HepG2 (cell line): ENCODE measurements at regions not wholly inside any gene's neighbourhood (a gene's known extent, or its start where the extent isn't known, plus 50 kb on each side); places are given as distances from the start of the nearest gene placed in this dataset.

Experiments used
- ATAC-seq: fragments of 200-7000 bp; cut with Tn5 transposase; 3 replicates; pipeline ENCODE4 v1.9.1; 2020; ENCODE audit warnings: mild to moderate bottlenecking, moderate library complexity
- BruUV-seq: library from RNA; stranded (reverse); fragments of 400-500 nt; replicated peaks from 2 replicates; lab custom pipeline; 2021; lab: Mats Ljungman, UMichigan
- CTCF ChIA-PET: fragments of 300-600 bp; formaldehyde crosslinking; extraction: SDS; loops from one replicate; lab custom pipeline; 2021; ENCODE audit warnings: low total read pairs, inconsistent platforms, low intra/inter-chr PET ratio; lab: Yijun Ruan, JAX
- POLR2A ChIA-PET: fragments of 350-600 bp; sonication (Branson Sonifier 250); formaldehyde crosslinking; loops from one replicate; lab custom pipeline; 2020; ENCODE audit warnings: antibody characterized with exemption, inconsistent platforms; lab: Yijun Ruan, JAX
- DNase-seq: peaks from one replicate; pipeline ENCODE4 v3.0.0-alpha.2; 2015; ENCODE audit warnings: low spot score
- FAIRE-seq: peaks from 3 replicates; lab custom pipeline; 2011; peaks lifted over from hg19 to GRCh38; lab: Jason Lieb, UNC
- H2AFZ ChIP-seq: one replicate; pipeline ENCODE4 v1.6.1; 2011; ENCODE audit warnings: low read length, inconsistent platforms
- H3K27ac ChIP-seq: fragments of 300-600 bp; 3 replicates; pipeline ENCODE4 v1.8.0; 2011; ENCODE audit warnings: mixed run types, mild to moderate bottlenecking, mixed read lengths, low read length, inconsistent platforms; ENCODE audit not compliant: insufficient read depth; ENCODE audit errors: extremely low read length
- H3K27me3 ChIP-seq, 2 experiments: fragments of 200-600 bp in 1 of 2; 2 replicates in 1 of 2; 3 replicates in 1 of 2; pipeline versions ENCODE4 v1.6.0 to v1.8.0; 2011; ENCODE audit warnings: low read length in 2 of 2, mild to moderate bottlenecking in 2 of 2, moderate library complexity in 2 of 2, inconsistent platforms in 1 of 2; ENCODE audit not compliant: insufficient read depth in 2 of 2, control insufficient read depth in 1 of 2
- H3K36me3 ChIP-seq, 2 experiments: fragments of 200-600 bp in 1 of 2; replicated peaks in 1 of 2; 2 replicates in 1 of 2; 3 replicates in 1 of 2; pipeline versions ENCODE4 v1.5.1 to v1.8.0; 2011; ENCODE audit warnings: low read length in 2 of 2, inconsistent platforms in 1 of 2; ENCODE audit not compliant: insufficient read depth in 2 of 2, control insufficient read depth in 1 of 2
- H3K4me1 ChIP-seq: 2 replicates; pipeline ENCODE4 v1.5.1; 2012; ENCODE audit warnings: low read length, inconsistent platforms; ENCODE audit not compliant: insufficient read depth
- H3K4me2 ChIP-seq: 2 replicates; pipeline ENCODE4 v1.6.0; 2011; ENCODE audit warnings: low read depth, low read length, inconsistent platforms
- H3K4me3 ChIP-seq, 3 experiments: fragments of 200-600 bp in 1 of 3; sonication (generic), shearing (Covaris generic) in 1 of 3; replicated peaks in 1 of 3; 2 replicates each; pipeline ENCODE4 v1.5.1; 2011 to 2016; ENCODE audit warnings: low read length in 3 of 3, inconsistent platforms in 2 of 3, low read depth in 2 of 3, mild to moderate bottlenecking in 2 of 3, control low read depth in 1 of 3, mixed read lengths in 1 of 3; ENCODE audit not compliant: insufficient read depth in 1 of 3
- H3K79me2 ChIP-seq: one replicate; pipeline ENCODE4 v1.6.1; 2011; ENCODE audit warnings: low read length, inconsistent platforms; ENCODE audit not compliant: insufficient read depth
- H3K9ac ChIP-seq: 2 replicates; pipeline ENCODE4 v1.6.0; 2011; ENCODE audit warnings: mild to moderate bottlenecking, low read depth, low read length, inconsistent platforms; ENCODE audit not compliant: insufficient read depth
- H3K9me3 ChIP-seq: 2 replicates; pipeline ENCODE4 v1.5.1; 2012; ENCODE audit warnings: mild to moderate bottlenecking, low read length
- H4K20me1 ChIP-seq: 2 replicates; pipeline ENCODE4 v1.6.0; 2011; ENCODE audit warnings: inconsistent platforms, mild to moderate bottlenecking, low read length, moderate library complexity; ENCODE audit not compliant: insufficient read depth
- ATF7 ChIP-seq, 2 experiments: fragments of 450-650 bp in 1 of 2; sonication (generic) in 1 of 2; formaldehyde crosslinking in 1 of 2; IDR thresholded peaks; 2 replicates each; pipeline versions ENCODE4 v1.4.0 to v1.6.1; 2016 to 2020; ENCODE audit warnings: antibody characterized with exemption in 1 of 2, mild to moderate bottlenecking in 1 of 2, missing genetic modification reagents in 1 of 2
- BRF2 ChIP-seq: sonication (generic); formaldehyde crosslinking; IDR thresholded peaks from 2 replicates; pipeline ENCODE4 v1.8.1; 2022; ENCODE audit warnings: mild to moderate bottlenecking, missing genetic modification reagents
- ELK4 ChIP-seq: sonication (generic); formaldehyde crosslinking; IDR thresholded peaks from 2 replicates; pipeline ENCODE4 v1.9.0; 2021; ENCODE audit warnings: missing genetic modification reagents, borderline replicate concordance
- FLYWCH1 ChIP-seq: sonication (generic); formaldehyde crosslinking; IDR thresholded peaks from 2 replicates; pipeline ENCODE4 v1.8.1; 2023; ENCODE audit warnings: mild to moderate bottlenecking, missing genetic modification reagents
- GRHL1 ChIP-seq: sonication (generic); formaldehyde crosslinking; conservative IDR thresholded peaks from 2 replicates; pipeline ENCODE4 v1.8.0; 2022; ENCODE audit warnings: missing genetic modification reagents
- NCOA2 ChIP-seq: sonication (generic); formaldehyde crosslinking; IDR thresholded peaks from 2 replicates; pipeline ENCODE4 v1.8.0; 2022; ENCODE audit warnings: inconsistent platforms
- NR2F1 ChIP-seq, 2 experiments: fragments of 450-650 bp in 1 of 2; formaldehyde crosslinking in 1 of 2; IDR thresholded peaks; 2 replicates each; pipeline versions ENCODE4 v1.5.0 to v1.6.1; 2016 to 2020; ENCODE audit warnings: mild to moderate bottlenecking in 1 of 2, missing compliant biosample characterization in 1 of 2, missing genetic modification reagents in 1 of 2, moderate library complexity in 1 of 2
- RNF2 ChIP-seq: fragments of 450-650 bp; conservative IDR thresholded peaks from 2 replicates; pipeline ENCODE4 v1.6.1; 2016; ENCODE audit warnings: low read depth
- TSC22D2 ChIP-seq: sonication (generic); formaldehyde crosslinking; IDR thresholded peaks from 2 replicates; pipeline ENCODE4 v1.5.1; 2020; ENCODE audit warnings: missing genetic modification reagents, mild to moderate bottlenecking, borderline replicate concordance
- ZFP36L2 ChIP-seq: sonication (generic); formaldehyde crosslinking; IDR thresholded peaks from 2 replicates; pipeline ENCODE4 v1.4.0; 2020; ENCODE audit warnings: missing genetic modification reagents
- ZNF10 ChIP-seq: sonication (generic); formaldehyde crosslinking; IDR thresholded peaks from 2 replicates; pipeline ENCODE4 v1.4.0; 2020; ENCODE audit warnings: mild to moderate bottlenecking, low read depth, missing genetic modification reagents, borderline replicate concordance
- ZNF607 ChIP-seq: sonication (generic); formaldehyde crosslinking; IDR thresholded peaks from 2 replicates; pipeline ENCODE4 v1.5.1; 2020; ENCODE audit warnings: missing genetic modification reagents, mild to moderate bottlenecking, borderline replicate concordance
- ZNF614 ChIP-seq: IDR thresholded peaks from 2 replicates; pipeline ENCODE4 v1.6.1; 2018; ENCODE audit warnings: missing biosample characterization, missing genetic modification reagents, inconsistent platforms, borderline replicate concordance
- in situ Hi-C: cut with HindIII; loops from 2 replicates; pipeline ENCODE4 v1.10.0; 2017; ENCODE audit warnings: low pct_unique_long_range_greater_than_20kb; ENCODE audit not compliant: extremely low pct_ligation_motif_present
- intact Hi-C: fragments of 100-400 bp; cut with micrococcal nuclease; formaldehyde crosslinking; loops from one replicate; pipeline ENCODE4 v1.10.0; 2022; ENCODE audit not compliant: unreplicated experiment
- TF ChIP-seq, protein P1 (sequence below): sonication (generic); formaldehyde crosslinking; IDR thresholded peaks from 2 replicates; pipeline ENCODE4 v1.5.1; 2020; ENCODE audit warnings: mild to moderate bottlenecking, moderate library complexity, missing genetic modification reagents
- TF ChIP-seq, protein P2 (sequence below): sonication (generic); formaldehyde crosslinking; IDR thresholded peaks from 2 replicates; pipeline ENCODE4 v1.4.0; 2020; ENCODE audit warnings: missing genetic modification reagents, borderline replicate concordance

DNA sequence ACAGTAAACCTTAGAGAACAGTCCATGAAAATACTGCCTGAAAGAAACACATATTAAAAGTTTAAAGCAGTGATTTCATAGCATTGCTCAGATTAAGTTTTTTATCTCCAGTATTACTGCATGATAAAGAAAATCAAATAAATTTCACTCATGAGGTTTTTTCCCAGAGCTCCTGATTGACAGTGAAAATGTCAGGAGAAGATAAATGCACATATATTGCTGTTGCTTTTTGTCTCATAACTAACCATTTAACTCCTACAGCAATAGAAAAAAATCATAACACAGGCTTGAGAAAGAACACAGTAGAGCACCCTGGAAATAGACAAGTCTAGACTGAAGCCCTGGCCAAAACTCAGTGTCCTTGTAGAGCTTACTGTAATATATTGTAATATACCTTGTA is 391.0 kb downstream of the TMX3 start:
- Histone ChIP-seq H3K79me2 (no peaks in the 10 kb centered on the region), H3K4me2 (no peak overlapping the region), H2AFZ (no peak overlapping the region), H3K27ac (no peak overlapping the region), H3K4me3 (no peak overlapping the region), H4K20me1 (no peaks in the 10 kb centered on the region), H3K36me3 (no peaks in the 10 kb centered on the region), H3K9me3 (no peaks in the 10 kb centered on the region), H3K4me1 (no peaks in the 10 kb centered on the region), H3K9ac (no peak overlapping the region), H3K27me3 (no peaks in the 10 kb centered on the region; a peak in 1 of 5 replicates)
- intact Hi-C loops (no loop called here), in situ Hi-C loops (no loop called here)
- DNase-seq: no peak
- FAIRE-seq: no peak
- POLR2A ChIA-PET: no interaction called here
- no peak for ATAC-seq
- BruUV-seq: no TSS peak
- CTCF ChIA-PET: no interaction called here
- TF ChIP-seq TSC22D2 (CRISPR knock-in tag) (no peak), ZNF607 (CRISPR knock-in tag) (no peak), FLYWCH1 (CRISPR knock-in tag) (no peak), RNF2 (no peak), ZNF10 (CRISPR knock-in tag) (no peak), NCOA2 (CRISPR knock-in tag) (no peak), ATF7 (IDR thresholded peaks at IDR 0.05) (no peak), ATF7 (CRISPR knock-in tag; IDR thresholded peaks at IDR 0.05) (no peak), BRF2 (CRISPR knock-in tag) (no peak), GRHL1 (CRISPR knock-in tag) (no peak), ZNF614 (CRISPR knock-in tag) (no peak), NR2F1 (CRISPR knock-in tag; IDR thresholded peaks at IDR 0.05) (no peak), ZFP36L2 (CRISPR knock-in tag) (no peak), ELK4 (no peak)
- TF ChIP-seq, protein P1, sequence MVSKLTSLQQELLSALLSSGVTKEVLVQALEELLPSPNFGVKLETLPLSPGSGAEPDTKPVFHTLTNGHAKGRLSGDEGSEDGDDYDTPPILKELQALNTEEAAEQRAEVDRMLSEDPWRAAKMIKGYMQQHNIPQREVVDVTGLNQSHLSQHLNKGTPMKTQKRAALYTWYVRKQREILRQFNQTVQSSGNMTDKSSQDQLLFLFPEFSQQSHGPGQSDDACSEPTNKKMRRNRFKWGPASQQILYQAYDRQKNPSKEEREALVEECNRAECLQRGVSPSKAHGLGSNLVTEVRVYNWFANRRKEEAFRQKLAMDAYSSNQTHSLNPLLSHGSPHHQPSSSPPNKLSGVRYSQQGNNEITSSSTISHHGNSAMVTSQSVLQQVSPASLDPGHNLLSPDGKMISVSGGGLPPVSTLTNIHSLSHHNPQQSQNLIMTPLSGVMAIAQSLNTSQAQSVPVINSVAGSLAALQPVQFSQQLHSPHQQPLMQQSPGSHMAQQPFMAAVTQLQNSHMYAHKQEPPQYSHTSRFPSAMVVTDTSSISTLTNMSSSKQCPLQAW: no peak
- TF ChIP-seq, protein P2, sequence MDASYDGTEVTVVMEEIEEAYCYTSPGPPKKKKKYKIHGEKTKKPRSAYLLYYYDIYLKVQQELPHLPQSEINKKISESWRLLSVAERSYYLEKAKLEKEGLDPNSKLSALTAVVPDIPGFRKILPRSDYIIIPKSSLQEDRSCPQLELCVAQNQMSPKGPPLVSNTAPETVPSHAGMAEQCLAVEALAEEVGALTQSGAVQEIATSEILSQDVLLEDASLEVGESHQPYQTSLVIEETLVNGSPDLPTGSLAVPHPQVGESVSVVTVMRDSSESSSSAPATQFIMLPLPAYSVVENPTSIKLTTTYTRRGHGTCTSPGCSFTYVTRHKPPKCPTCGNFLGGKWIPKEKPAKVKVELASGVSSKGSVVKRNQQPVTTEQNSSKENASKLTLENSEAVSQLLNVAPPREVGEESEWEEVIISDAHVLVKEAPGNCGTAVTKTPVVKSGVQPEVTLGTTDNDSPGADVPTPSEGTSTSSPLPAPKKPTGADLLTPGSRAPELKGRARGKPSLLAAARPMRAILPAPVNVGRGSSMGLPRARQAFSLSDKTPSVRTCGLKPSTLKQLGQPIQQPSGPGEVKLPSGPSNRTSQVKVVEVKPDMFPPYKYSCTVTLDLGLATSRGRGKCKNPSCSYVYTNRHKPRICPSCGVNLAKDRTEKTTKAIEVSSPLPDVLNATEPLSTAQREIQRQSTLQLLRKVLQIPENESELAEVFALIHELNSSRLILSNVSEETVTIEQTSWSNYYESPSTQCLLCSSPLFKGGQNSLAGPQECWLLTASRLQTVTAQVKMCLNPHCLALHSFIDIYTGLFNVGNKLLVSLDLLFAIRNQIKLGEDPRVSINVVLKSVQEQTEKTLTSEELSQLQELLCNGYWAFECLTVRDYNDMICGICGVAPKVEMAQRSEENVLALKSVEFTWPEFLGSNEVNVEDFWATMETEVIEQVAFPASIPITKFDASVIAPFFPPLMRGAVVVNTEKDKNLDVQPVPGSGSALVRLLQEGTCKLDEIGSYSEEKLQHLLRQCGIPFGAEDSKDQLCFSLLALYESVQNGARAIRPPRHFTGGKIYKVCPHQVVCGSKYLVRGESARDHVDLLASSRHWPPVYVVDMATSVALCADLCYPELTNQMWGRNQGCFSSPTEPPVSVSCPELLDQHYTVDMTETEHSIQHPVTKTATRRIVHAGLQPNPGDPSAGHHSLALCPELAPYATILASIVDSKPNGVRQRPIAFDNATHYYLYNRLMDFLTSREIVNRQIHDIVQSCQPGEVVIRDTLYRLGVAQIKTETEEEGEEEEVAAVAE (CRISPR knock-in tag): no peak
